C4-2B (cell line): ENCODE measurements at regions not wholly inside any gene's neighbourhood (a gene's known extent, or its start where the extent isn't known, plus 50 kb on each side); places are given as distances from the start of the nearest gene placed in this dataset.

ENCODE experiments used
- CTCF ChIP-seq: fragments of 450-650 bp; conservative IDR thresholded peaks from 2 replicates; pipeline ENCODE4 v1.5.1; 2017; ENCODE audit warnings: mild to moderate bottlenecking
- ZFX ChIP-seq: fragments of 450-650 bp; IDR thresholded peaks from 2 replicates; pipeline ENCODE4 v1.6.1; 2017

GRCh38 chr21:29454179-29454578 is 155.5 kb downstream of the BACH1 start:
- TF ChIP-seq CTCF (no peak), ZFX (no peak)
